ENCODE measurements at regions not wholly inside any gene's neighbourhood (a gene's known extent, or its start where the extent isn't known, plus 50 kb on each side); places are given as distances from the start of the nearest gene placed in this dataset.

DNA sequence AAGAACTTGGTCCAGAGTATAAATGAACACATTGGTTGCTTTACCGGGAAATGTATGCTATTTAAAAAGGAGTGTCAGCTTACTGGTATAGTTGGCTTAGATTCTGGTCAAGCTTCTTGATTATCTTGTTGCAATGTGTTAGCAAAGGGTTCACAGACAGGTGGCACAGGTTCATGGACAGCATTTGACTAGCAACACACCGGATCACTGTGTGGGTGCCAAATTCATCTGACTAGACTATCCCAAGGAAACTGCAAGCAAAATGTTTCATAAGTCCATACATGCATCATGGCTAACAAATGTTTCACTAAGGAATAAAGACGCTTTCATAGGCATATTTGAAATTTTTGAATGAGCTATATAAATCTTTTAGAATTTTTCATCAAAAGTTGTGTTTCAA, 274.1 kb downstream of the PLK2 start:
- no peak for DNase-seq (ENCODE audit: extremely low read depth, low read depth)
- TF ChIP-seq, protein P1, sequence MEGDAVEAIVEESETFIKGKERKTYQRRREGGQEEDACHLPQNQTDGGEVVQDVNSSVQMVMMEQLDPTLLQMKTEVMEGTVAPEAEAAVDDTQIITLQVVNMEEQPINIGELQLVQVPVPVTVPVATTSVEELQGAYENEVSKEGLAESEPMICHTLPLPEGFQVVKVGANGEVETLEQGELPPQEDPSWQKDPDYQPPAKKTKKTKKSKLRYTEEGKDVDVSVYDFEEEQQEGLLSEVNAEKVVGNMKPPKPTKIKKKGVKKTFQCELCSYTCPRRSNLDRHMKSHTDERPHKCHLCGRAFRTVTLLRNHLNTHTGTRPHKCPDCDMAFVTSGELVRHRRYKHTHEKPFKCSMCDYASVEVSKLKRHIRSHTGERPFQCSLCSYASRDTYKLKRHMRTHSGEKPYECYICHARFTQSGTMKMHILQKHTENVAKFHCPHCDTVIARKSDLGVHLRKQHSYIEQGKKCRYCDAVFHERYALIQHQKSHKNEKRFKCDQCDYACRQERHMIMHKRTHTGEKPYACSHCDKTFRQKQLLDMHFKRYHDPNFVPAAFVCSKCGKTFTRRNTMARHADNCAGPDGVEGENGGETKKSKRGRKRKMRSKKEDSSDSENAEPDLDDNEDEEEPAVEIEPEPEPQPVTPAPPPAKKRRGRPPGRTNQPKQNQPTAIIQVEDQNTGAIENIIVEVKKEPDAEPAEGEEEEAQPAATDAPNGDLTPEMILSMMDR (IDR thresholded peaks at IDR 0.05; ENCODE audit: low read depth, low read length) = no peak

DNA sequence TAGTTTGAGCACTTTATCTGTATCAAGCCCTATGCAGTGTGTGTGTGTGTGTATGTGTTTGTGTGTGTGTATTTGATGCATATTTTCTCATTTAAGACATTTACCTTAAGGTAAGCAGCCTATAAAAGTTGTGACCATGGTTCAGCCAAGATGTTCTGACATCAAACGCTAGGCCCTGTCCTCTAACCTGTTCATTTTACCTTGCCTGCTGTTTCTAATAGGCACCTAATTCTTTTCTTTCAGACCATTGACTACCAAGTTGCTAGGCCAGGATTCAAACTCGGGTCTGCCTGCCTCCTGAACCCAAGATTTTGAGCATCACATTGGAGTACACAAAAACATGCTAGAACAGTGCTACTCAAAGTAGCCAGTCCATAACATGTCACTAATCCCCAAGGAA, 274.5 kb downstream of the PLK2 start:
- TF ChIP-seq, protein P1 (IDR thresholded peaks at IDR 0.05; ENCODE audit: low read depth, low read length) = no peak
- DNase-seq (ENCODE audit: extremely low read depth, low read depth) = no peak

DNA sequence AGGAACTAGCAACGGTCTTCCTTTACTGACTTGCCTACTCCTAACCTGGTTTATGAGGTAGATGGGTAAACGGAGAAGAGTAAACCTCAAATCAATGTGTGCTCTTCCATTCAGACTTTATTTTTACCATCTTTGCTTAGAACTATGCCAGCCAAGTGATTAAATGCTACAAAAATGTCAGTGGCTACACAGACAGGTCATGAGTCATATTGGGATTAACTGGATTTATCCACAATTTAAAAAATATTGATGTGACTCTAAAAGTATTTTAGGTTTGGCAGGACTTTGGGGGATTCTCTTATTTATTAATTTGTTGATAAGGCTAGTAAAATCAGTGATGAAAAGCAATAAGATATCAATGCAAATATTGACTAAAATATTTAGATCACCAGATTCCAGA, 275.0 kb downstream of the PLK2 start:
- TF ChIP-seq, protein P1 (IDR thresholded peaks at IDR 0.05; ENCODE audit: low read depth, low read length) = no peak

DNA sequence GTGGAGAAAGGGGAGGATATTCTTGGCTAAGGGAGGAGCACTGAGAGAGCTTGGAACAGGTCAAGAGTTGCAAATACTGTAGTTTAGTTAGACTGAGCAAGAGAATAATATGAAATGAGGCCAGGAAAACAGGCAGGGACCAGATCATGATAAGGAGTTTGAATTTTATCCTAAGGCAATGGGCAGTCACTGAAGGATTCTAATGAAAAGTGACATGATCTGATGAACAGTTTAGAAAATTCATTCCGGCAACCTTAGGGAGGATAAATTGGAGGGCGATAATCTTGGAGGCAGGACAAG, 276.1 kb downstream of the PLK2 start:
- TF ChIP-seq, protein P1 (IDR thresholded peaks at IDR 0.05; ENCODE audit: low read depth, low read length) = no peak

More for the DNA sequence above, 275.0 kb downstream of the PLK2 start:
- DNase-seq (ENCODE audit: extremely low read depth, low read depth) = peak; percentile 8

DNA sequence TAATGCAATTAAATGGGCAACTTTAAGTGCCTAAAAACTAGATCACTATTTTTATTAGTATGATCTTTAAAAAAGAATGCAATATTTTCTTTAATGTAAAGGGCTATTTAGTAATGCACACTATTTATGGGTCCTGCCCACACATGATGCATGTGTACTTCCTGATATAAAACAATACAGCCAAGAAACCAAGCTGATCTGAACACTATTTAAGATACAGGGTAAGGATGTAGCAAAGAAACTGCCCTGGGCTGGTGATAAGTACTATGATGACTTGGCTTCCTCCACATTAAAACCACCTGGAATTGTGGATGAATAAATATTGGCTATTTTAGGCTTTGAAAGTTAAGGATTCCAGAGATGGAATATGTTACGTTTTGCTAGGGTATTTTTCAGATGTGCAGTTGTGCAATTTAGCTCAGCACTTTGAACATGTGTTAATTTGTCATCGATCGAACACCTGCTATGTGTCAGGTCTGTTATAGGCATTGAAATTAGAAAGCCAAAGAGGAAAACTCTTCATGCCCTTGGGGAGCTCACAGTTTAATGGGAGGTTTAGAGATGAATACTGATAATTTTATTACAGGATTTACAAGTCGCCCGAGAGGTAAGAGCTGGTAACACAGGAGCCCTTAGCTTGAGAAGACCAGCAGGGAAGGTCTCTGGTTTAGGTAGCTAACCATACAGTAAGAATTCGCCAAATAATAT, 276.7 kb downstream of the PLK2 start:
- DNase-seq (ENCODE audit: extremely low read depth, low read depth) = no peak
- TF ChIP-seq, protein P1 (IDR thresholded peaks at IDR 0.05; ENCODE audit: low read depth, low read length) = no peak

More for the DNA sequence above, 276.1 kb downstream of the PLK2 start:
- DNase-seq (ENCODE audit: extremely low read depth, low read depth) = no peak

DNA sequence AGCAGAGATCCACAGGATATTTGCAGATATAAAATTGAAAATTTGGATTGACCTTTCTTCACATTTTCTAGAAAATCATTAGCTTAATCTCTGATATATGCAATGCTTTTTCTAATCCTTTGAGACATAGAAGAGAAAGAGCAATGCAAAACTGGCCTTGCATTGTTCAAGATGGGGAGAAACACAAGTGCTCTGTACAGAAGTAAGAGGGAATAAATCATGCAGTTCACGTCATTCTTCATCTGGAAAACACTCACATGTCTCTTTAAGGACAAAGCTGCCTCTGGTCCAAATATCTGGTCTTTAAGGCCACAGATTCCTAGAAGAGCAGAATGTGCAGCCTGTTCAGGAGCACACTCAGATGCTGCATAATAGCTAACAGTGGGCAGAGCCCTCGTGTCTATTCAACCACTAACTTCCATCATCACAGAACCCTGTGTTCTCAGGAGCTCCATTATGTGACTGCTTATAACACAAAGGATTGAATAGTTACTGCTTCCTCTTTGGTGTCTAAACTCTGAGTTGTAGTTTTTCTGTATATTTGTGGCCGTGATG, 277.5 kb downstream of the PLK2 start:
- no peak for DNase-seq (ENCODE audit: extremely low read depth, low read depth)

More for the DNA sequence above, 277.5 kb downstream of the PLK2 start:
- TF ChIP-seq, protein P1 (IDR thresholded peaks at IDR 0.05; ENCODE audit: low read depth, low read length) = no peak

All from AG09319 (cell line).